HK-2 (cell line): ENCODE measurements at regions not wholly inside any gene's neighbourhood (a gene's known extent, or its start where the extent isn't known, plus 50 kb on each side); places are given as distances from the start of the nearest gene placed in this dataset.
A peak's percentile ranks its signal among the peaks of the same experiment; 100 is the strongest.
"Not testable (repeated sequence)": the region's sequence is repeated elsewhere in the genome, so short reads cannot be mapped to it uniquely, and the experiment has no call there.

ENCODE experiments used
- DNase-seq: peaks from one replicate; pipeline ENCODE4 v3.0.0-alpha.2; 2018; ENCODE audit not compliant: unreplicated experiment

GRCh38 chr2:8229546-8229986, 452.3 kb upstream of the ID2 start:
- peak; percentile 18 for DNase-seq

GRCh38 chr2:8230466-8230865, 451.4 kb upstream of the ID2 start:
- no peak for DNase-seq

- DNase-seq: no peak
Observed at GRCh38 chr2:8231902-8232301, 450.0 kb upstream of the ID2 start.

GRCh38 chr2:8232871-8233270, 449.0 kb upstream of the ID2 start:
- no peak for DNase-seq

- DNase-seq: no peak
Observed at GRCh38 chr2:8234253-8234652, 447.6 kb upstream of the ID2 start.

GRCh38 chr2:8234757-8235374, 447.0 kb upstream of the ID2 start:
- DNase-seq: no peak

GRCh38 chr2:8235419-8235818, 446.4 kb upstream of the ID2 start:
- DNase-seq: no peak

- DNase-seq: no peak
Observed at GRCh38 chr2:8236391-8236790, 445.5 kb upstream of the ID2 start.

- no peak for DNase-seq
Observed at GRCh38 chr2:8238521-8239230, 443.2 kb upstream of the ID2 start.

- DNase-seq: no peak
Observed at GRCh38 chr2:8239531-8240088, 442.2 kb upstream of the ID2 start.

- no peak for DNase-seq
Observed at GRCh38 chr2:8241317-8241716, 440.5 kb upstream of the ID2 start.

GRCh38 chr2:8242739-8243138, 439.1 kb upstream of the ID2 start:
- DNase-seq: no peak

GRCh38 chr2:8243748-8244400, 438.0 kb upstream of the ID2 start:
- no peak for DNase-seq

- DNase-seq: no peak
Observed at GRCh38 chr2:8244639-8245038, 437.2 kb upstream of the ID2 start.

- DNase-seq: no peak
Observed at GRCh38 chr2:8246137-8246536, 435.7 kb upstream of the ID2 start.

GRCh38 chr2:8247905-8248622, 433.8 kb upstream of the ID2 start:
- no peak for DNase-seq

GRCh38 chr2:8248623-8248957, 433.3 kb upstream of the ID2 start:
- DNase-seq: no peak

- DNase-seq: no peak
Observed at GRCh38 chr2:8249141-8249540, 432.7 kb upstream of the ID2 start.

- no peak for DNase-seq
Observed at GRCh38 chr2:8249769-8250168, 432.1 kb upstream of the ID2 start.

- not testable (repeated sequence) for DNase-seq
Observed at GRCh38 chr2:8250290-8250689, 431.6 kb upstream of the ID2 start.

- DNase-seq: no peak
Observed at GRCh38 chr2:8251291-8251690, 430.6 kb upstream of the ID2 start.

GRCh38 chr2:8251856-8252255, 430.0 kb upstream of the ID2 start:
- DNase-seq: no peak
